ENCODE measurements at regions not wholly inside any gene's neighbourhood (a gene's known extent, or its start where the extent isn't known, plus 50 kb on each side); places are given as distances from the start of the nearest gene placed in this dataset.

DNA sequence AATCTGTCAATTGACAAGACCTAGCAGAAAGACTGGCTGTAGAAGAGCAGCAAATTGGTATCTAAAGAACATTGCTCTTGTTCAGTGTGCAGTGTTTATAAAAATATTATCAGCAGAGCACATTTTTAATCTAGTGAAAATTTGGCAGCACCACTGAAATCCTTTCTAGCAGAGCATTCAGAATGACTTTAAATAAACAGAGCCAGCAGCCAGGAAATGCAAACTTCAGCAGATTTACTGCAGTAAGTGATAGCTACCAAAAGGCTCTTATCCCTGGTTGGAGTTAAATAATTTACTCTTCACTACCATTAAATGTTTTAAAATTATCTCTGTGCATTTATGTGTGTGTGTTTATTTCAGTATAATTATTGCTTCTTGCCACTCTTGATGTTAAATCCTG, 590.9 kb upstream of the CITED2 start:
- TF ChIP-seq EZH2phosphoT487 (IDR thresholded peaks at IDR 0.05; ENCODE audit: low read length): no peak
- TF ChIP-seq, protein P1, sequence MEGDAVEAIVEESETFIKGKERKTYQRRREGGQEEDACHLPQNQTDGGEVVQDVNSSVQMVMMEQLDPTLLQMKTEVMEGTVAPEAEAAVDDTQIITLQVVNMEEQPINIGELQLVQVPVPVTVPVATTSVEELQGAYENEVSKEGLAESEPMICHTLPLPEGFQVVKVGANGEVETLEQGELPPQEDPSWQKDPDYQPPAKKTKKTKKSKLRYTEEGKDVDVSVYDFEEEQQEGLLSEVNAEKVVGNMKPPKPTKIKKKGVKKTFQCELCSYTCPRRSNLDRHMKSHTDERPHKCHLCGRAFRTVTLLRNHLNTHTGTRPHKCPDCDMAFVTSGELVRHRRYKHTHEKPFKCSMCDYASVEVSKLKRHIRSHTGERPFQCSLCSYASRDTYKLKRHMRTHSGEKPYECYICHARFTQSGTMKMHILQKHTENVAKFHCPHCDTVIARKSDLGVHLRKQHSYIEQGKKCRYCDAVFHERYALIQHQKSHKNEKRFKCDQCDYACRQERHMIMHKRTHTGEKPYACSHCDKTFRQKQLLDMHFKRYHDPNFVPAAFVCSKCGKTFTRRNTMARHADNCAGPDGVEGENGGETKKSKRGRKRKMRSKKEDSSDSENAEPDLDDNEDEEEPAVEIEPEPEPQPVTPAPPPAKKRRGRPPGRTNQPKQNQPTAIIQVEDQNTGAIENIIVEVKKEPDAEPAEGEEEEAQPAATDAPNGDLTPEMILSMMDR (IDR thresholded peaks at IDR 0.05; ENCODE audit: low read length): no peak
